GM12878 (cell line): ENCODE measurements at regions not wholly inside any gene's neighbourhood (a gene's known extent, or its start where the extent isn't known, plus 50 kb on each side); places are given as distances from the start of the nearest gene placed in this dataset.
A peak's percentile ranks its signal among the peaks of the same experiment; 100 is the strongest.

ENCODE experiments used
- BCL11A ChIP-seq: IDR thresholded peaks from 2 replicates; pipeline ENCODE4 v1.6.1; 2011; ENCODE audit warnings: low read depth, low read length
- CEBPZ ChIP-seq: fragments of 150-350 bp; IDR thresholded peaks from 2 replicates; pipeline ENCODE4 v1.6.1; 2016; ENCODE audit warnings: low read depth, low read length
- CTCF ChIP-seq, 3 experiments: IDR thresholded peaks in 2 of 3; conservative IDR thresholded peaks in 1 of 3; 2 replicates each; pipeline ENCODE4 v1.5.1; 2011; ENCODE audit warnings: low read depth in 3 of 3, low read length in 3 of 3, mild to moderate bottlenecking in 3 of 3, control low read depth in 2 of 3, moderate library complexity in 2 of 3, inconsistent platforms in 1 of 3, mixed read lengths in 1 of 3; ENCODE audit not compliant: control insufficient read depth in 2 of 3, insufficient read depth in 1 of 3; ENCODE audit errors: extremely low read depth in 1 of 3
- E4F1 ChIP-seq: fragments of 450-650 bp; IDR thresholded peaks from 2 replicates; pipeline ENCODE4 v1.6.1; 2018; ENCODE audit warnings: borderline replicate concordance, mild to moderate bottlenecking; ENCODE audit not compliant: partially characterized antibody
- EP300 ChIP-seq, 2 experiments: fragments of 150-350 bp in 1 of 2; IDR thresholded peaks; 2 replicates each; pipeline ENCODE4 v1.6.1; 2011 to 2012; ENCODE audit warnings: low read depth in 2 of 2, low read length in 2 of 2, borderline replicate concordance in 1 of 2, improper control_type of control experiment in 1 of 2, inconsistent platforms in 1 of 2; ENCODE audit not compliant: control insufficient read depth in 1 of 2
- JUND ChIP-seq: IDR thresholded peaks from 2 replicates; pipeline ENCODE4 v1.6.1; 2012; ENCODE audit warnings: low read depth, mild to moderate bottlenecking, low read length, improper control_type of control experiment, moderate library complexity
- KDM1A ChIP-seq: fragments of 200-600 bp; sonication (generic); IDR thresholded peaks from 2 replicates; pipeline ENCODE4 v1.6.1; 2016; ENCODE audit warnings: borderline replicate concordance
- PBX3 ChIP-seq: IDR thresholded peaks from 2 replicates; pipeline ENCODE4 v1.6.1; 2011; ENCODE audit warnings: mild to moderate bottlenecking, low read depth, low read length, moderate library complexity; ENCODE audit not compliant: insufficient replicate concordance
- RAD21 ChIP-seq: IDR thresholded peaks from 2 replicates; pipeline ENCODE4 v1.6.1; 2011; ENCODE audit warnings: mild to moderate bottlenecking, low read depth, low read length, moderate library complexity; ENCODE audit not compliant: insufficient read depth
- SREBF1 ChIP-seq: IDR thresholded peaks from 2 replicates; pipeline ENCODE4 v1.6.1; 2012; ENCODE audit warnings: mild to moderate bottlenecking, low read length
- STAT3 ChIP-seq: IDR thresholded peaks from 2 replicates; pipeline ENCODE4 v1.6.1; 2011; ENCODE audit warnings: low read depth, low read length, improper control_type of control experiment
- SUPT20H ChIP-seq: IDR thresholded peaks from 2 replicates; pipeline ENCODE4 v1.6.1; 2011; ENCODE audit warnings: low read depth, mild to moderate bottlenecking, low read length, moderate library complexity, borderline replicate concordance; ENCODE audit not compliant: control insufficient read depth
- TBL1XR1 ChIP-seq: IDR thresholded peaks from 2 replicates; pipeline ENCODE4 v1.6.1; 2012; ENCODE audit warnings: low read depth, low read length, improper control_type of control experiment
- TCF7 ChIP-seq: IDR thresholded peaks from 2 replicates; pipeline ENCODE4 v1.6.1; 2014; ENCODE audit warnings: antibody characterized with exemption, borderline replicate concordance
- WRNIP1 ChIP-seq: IDR thresholded peaks from 2 replicates; pipeline ENCODE4 v1.6.1; 2011; ENCODE audit warnings: low read depth, low read length, improper control_type of control experiment, borderline replicate concordance
- ZBED1 ChIP-seq: IDR thresholded peaks from 2 replicates; pipeline ENCODE4 v1.6.1; 2016; ENCODE audit warnings: borderline replicate concordance
- ZBTB33 ChIP-seq: fragments of 450-650 bp; IDR thresholded peaks from 2 replicates; pipeline ENCODE4 v1.6.1; 2017; ENCODE audit warnings: mild to moderate bottlenecking

- TF ChIP-seq E4F1 = no peak
- 0 out of 6 replicates have a peak, but pooled peaks of 1 of the 3 experiments have one; percentile 0 for TF ChIP-seq CTCF (IDR thresholded peaks at IDR 0.05 in 2 of 3, conservative IDR thresholded peaks at IDR 0.05 in 1 of 3; ENCODE audit: control insufficient read depth in 2 of 3, extremely low read depth in 1 of 3, insufficient read depth in 1 of 3, low read depth in 3 of 3, low read length in 3 of 3)
- TF ChIP-seq TBL1XR1 = 0 out of 2 replicates have a peak, but pooled peaks have one; percentile 47
- TF ChIP-seq EP300 (IDR thresholded peaks at IDR 0.05; ENCODE audit: borderline replicate concordance in 1 of 2, control insufficient read depth in 1 of 2, low read depth in 2 of 2, low read length in 2 of 2) = peak; percentile 64 to 72; a peak in 2 of 4 replicates
- no peak for TF ChIP-seq TCF7
- peak; percentile 57; the same call in 1 of the 2 replicates for TF ChIP-seq BCL11A
- TF ChIP-seq STAT3 = no peak
- peak; percentile 54; the same call in 1 of the 2 replicates for TF ChIP-seq JUND
- no peak for TF ChIP-seq SUPT20H
- TF ChIP-seq SREBF1 = no peak
- TF ChIP-seq CEBPZ = no peak
- no peak for TF ChIP-seq ZBTB33
- no peak for TF ChIP-seq RAD21
- TF ChIP-seq ZBED1 = no peak
- TF ChIP-seq KDM1A = no peak
- no peak for TF ChIP-seq WRNIP1
- no peak for TF ChIP-seq PBX3
Observed at GRCh38 chr1:31509124-31510072, 66.9 kb upstream of the TINAGL1 start (continued).
